ENCODE measurements at regions not wholly inside any gene's neighbourhood (a gene's known extent, or its start where the extent isn't known, plus 50 kb on each side); places are given as distances from the start of the nearest gene placed in this dataset.

DNA sequence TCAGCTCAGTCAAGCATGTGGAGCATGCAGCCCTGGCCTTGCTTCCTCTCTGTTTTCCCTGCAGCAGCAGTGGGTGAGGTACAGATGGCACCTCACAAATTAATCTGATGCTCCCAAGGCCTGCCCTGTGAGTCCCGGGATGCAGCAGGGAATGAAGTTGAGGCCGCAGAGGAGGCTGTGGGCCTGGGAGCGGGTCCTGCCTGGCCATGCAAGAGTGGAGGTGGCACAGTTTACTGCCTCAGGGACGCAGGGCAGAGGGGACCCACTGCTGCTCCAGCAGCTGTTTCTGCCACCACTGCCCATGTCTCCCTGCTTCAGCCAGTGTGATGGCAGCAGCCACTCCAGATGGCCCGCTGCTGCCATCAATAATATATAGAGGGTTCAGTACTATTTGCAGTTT, 474.6 kb downstream of the EPHA5 start:
- no peak for TF ChIP-seq CTCF (IDR thresholded peaks at IDR 0.05; ENCODE audit: control insufficient read depth, extremely low read depth, insufficient read depth)
- no peak for DNase-seq (ENCODE audit: low read depth)
- no peak overlapping the region for H3K4me3 ChIP-seq (ENCODE audit: low read depth, low read length)

DNA sequence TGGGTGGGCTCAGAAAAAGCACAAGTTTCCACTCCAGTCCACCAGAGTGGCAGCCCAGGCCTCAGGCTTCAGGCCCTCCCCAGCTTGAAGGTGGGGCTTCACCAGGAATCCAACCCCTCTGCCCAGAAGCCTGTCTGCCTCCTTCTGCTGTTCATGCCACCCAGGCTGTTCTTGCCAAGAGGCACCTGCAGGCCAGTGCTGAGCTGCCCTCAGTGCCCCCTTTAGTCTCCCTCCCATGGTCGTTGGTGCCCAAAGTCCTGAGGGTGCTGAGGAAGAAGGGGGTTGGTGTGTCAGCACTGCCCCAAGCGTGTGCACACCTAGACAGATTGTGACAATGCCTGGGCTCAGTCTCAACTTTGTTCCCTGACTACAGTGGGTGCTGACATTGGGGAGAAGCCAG, 475.3 kb downstream of the EPHA5 start:
- no peak for DNase-seq (ENCODE audit: low read depth)
- H3K4me3 ChIP-seq (ENCODE audit: low read depth, low read length): no peak overlapping the region
- TF ChIP-seq CTCF (IDR thresholded peaks at IDR 0.05; ENCODE audit: control insufficient read depth, extremely low read depth, insufficient read depth): no peak

DNA sequence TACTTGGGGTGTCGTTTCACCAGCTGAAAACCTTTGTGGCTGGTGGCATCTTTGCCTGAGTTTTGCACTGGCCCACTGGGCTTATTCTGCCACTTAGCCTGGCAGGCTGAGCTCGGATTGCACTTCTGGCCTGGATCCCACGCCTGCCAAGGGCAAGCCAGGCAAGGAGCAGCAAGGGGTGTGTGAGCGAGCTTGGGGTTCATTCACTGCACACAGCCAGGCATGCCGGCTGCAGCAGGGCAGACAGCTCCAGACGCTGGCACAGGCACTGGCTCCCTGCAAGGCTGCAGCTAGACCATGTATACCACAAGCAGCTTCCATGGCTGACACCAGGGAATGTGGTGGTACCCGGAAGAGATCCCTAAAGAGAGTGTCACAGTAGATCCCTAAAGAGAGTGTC, 476.3 kb downstream of the EPHA5 start:
- no peak for TF ChIP-seq CTCF (IDR thresholded peaks at IDR 0.05; ENCODE audit: control insufficient read depth, extremely low read depth, insufficient read depth)
- H3K4me3 ChIP-seq (ENCODE audit: low read depth, low read length): no peak overlapping the region
- DNase-seq (ENCODE audit: low read depth): no peak

GRCh38 chr4:65190780-65191179, 479.5 kb downstream of the EPHA5 start:
- TF ChIP-seq CTCF (IDR thresholded peaks at IDR 0.05; ENCODE audit: control insufficient read depth, extremely low read depth, insufficient read depth): no peak
- DNase-seq (ENCODE audit: low read depth): peak; percentile 71

GRCh38 chr4:65175585-65175984, 494.7 kb downstream of the EPHA5 start:
- no peak for DNase-seq (ENCODE audit: low read depth)
- no peak for TF ChIP-seq CTCF (IDR thresholded peaks at IDR 0.05; ENCODE audit: control insufficient read depth, extremely low read depth, insufficient read depth)
- H3K4me3 ChIP-seq (ENCODE audit: low read depth, low read length): no peak overlapping the region

More at GRCh38 chr4:65190780-65191179, 479.5 kb downstream of the EPHA5 start:
- H3K4me3 ChIP-seq (ENCODE audit: low read depth, low read length): no peak overlapping the region

DNA sequence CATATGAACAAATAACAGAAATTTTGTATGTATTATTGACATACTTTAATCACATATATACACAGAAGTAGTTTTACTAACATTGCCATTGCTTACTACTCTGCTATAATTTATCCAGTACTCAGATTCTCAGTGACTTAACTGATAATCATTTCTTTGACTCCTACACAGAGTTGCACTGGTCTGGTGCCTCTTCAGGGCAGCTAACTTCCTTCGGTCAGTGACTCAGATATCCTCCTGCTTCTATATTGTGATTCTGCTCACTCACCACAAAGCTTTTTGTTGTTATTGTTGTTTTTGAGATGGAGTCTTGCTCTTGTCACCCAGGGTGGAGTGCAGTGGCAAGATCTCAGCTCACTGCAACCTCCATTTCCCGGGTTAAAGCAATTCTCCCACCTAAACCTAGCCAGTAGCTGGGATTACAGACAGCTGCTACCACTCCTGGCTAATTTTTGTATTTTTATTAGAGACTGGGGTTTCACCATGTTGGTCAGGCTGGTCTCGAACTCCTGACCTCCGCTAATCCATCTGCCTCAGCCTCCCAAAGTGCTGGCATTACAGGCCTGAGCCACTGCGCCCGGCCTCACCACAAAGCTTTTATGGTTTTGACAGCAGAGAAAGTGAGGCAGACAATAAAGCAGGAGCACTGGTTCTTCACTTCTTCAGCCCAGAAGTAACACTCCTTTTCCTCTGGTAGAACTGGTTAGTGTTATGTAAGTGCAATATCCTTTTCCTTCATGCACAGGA, 499.3 kb downstream of the EPHA5 start:
- DNase-seq (ENCODE audit: low read depth): no peak
- TF ChIP-seq CTCF (IDR thresholded peaks at IDR 0.05; ENCODE audit: control insufficient read depth, extremely low read depth, insufficient read depth): no peak

DNA sequence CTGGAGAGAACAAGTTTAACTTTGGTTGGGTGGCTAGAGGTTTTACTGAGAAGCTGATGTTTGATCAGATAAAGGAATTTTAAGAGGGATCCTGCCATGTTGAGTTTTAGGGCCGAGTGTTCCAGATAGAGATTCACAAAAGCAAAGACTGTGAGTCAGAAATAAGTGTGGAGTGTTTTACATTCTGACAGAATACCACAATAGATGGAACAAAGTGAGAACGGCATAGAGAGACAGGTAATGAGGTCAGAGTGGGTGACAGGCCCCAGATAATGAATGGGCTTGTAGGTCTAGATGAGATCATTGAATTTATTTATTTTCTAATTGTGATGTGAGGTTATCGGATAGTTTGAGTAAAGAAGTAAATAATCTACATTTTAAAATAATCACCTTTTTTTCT, 502.6 kb downstream of the EPHA5 start:
- no peak for DNase-seq (ENCODE audit: low read depth)
- TF ChIP-seq CTCF (IDR thresholded peaks at IDR 0.05; ENCODE audit: control insufficient read depth, extremely low read depth, insufficient read depth): no peak
- H3K4me3 ChIP-seq (ENCODE audit: low read depth, low read length): no peak overlapping the region

More for the DNA sequence above, 499.3 kb downstream of the EPHA5 start:
- H3K4me3 ChIP-seq (ENCODE audit: low read depth, low read length): no peak overlapping the region

Data from LNCaP clone FGC (cell line).